Endothelial cell of umbilical vein (primary cell): ENCODE measurements at regions not wholly inside any gene's neighbourhood (a gene's known extent, or its start where the extent isn't known, plus 50 kb on each side); places are given as distances from the start of the nearest gene placed in this dataset.

ENCODE experiments used
- EZH2 ChIP-seq: IDR thresholded peaks from 2 replicates; pipeline ENCODE4 v1.6.1; 2012; ENCODE audit warnings: borderline replicate concordance, low read depth, mild to moderate bottlenecking, moderate library complexity, low read length, inconsistent platforms; ENCODE audit not compliant: severe bottlenecking
- POLR2A ChIP-seq: IDR thresholded peaks from 2 replicates; pipeline ENCODE4 v1.6.1; 2012; ENCODE audit warnings: low read depth, mild to moderate bottlenecking, control low read depth, low read length
- POLR2AphosphoS5 ChIP-seq: IDR thresholded peaks from 2 replicates; pipeline ENCODE4 v1.6.1; 2012; ENCODE audit warnings: low read depth, mild to moderate bottlenecking, control low read depth, low read length, moderate library complexity; ENCODE audit not compliant: insufficient read depth
- TF ChIP-seq, protein P1 (sequence below), 2 donors: IDR thresholded peaks; 1 replicate in 1 of 2; 2 replicates in 1 of 2; pipeline ENCODE4 v1.5.1; 2011; ENCODE audit warnings: low read length in 2 of 2, mild to moderate bottlenecking in 2 of 2, moderate library complexity in 2 of 2, control low read depth in 1 of 2, inconsistent platforms in 1 of 2, low read depth in 1 of 2; ENCODE audit not compliant: insufficient read depth in 1 of 2; ENCODE audit errors: extremely low read depth in 1 of 2

DNA sequence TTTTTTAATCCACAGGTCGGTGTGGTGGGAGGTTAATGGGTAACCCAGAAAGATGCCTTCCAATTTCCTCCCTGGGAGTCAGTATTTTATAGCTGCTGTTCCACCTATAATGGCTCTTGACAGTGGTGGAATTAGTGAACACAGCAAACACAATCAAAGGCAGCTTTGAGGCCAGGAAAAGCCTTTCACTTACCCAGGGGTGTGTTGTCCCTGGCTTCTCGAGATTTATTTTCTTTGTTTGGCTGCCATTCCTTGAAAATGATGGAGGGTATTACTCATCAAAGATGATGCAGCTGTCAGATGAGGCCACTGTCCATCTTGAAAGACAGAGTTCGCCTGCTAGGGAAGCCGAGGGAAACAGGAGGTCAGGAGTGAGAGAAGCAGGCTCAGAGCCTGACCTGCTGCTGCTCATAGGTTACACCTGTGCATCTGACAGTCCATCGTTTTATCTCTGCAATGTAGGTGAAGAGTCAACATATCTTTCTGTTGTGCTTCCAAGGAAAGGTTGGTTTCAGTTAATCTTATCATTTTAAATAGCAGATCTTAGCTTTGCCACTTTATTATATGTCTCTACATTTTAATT, 221.6 kb downstream of the XPNPEP1 start:
- TF ChIP-seq, protein P1, sequence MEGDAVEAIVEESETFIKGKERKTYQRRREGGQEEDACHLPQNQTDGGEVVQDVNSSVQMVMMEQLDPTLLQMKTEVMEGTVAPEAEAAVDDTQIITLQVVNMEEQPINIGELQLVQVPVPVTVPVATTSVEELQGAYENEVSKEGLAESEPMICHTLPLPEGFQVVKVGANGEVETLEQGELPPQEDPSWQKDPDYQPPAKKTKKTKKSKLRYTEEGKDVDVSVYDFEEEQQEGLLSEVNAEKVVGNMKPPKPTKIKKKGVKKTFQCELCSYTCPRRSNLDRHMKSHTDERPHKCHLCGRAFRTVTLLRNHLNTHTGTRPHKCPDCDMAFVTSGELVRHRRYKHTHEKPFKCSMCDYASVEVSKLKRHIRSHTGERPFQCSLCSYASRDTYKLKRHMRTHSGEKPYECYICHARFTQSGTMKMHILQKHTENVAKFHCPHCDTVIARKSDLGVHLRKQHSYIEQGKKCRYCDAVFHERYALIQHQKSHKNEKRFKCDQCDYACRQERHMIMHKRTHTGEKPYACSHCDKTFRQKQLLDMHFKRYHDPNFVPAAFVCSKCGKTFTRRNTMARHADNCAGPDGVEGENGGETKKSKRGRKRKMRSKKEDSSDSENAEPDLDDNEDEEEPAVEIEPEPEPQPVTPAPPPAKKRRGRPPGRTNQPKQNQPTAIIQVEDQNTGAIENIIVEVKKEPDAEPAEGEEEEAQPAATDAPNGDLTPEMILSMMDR (IDR thresholded peaks at IDR 0.05; ENCODE audit: extremely low read depth in 1 of 2, insufficient read depth in 1 of 2, low read depth in 1 of 2, low read length in 2 of 2) = no peak
- TF ChIP-seq EZH2 = no peak
- no peak for TF ChIP-seq POLR2A
- no peak for TF ChIP-seq POLR2AphosphoS5
